Kidney epithelial cell (primary cell): ENCODE measurements at regions not wholly inside any gene's neighbourhood (a gene's known extent, or its start where the extent isn't known, plus 50 kb on each side); places are given as distances from the start of the nearest gene placed in this dataset.

Experiments used
- DNase-seq: peaks from one replicate; pipeline ENCODE4 v3.0.0-alpha.2; 2010; ENCODE audit warnings: low read depth
- H3K27me3 ChIP-seq: 2 replicates; pipeline ENCODE4 v1.6.0; 2011; ENCODE audit warnings: low read length; ENCODE audit not compliant: control insufficient read depth, insufficient read depth
- H3K36me3 ChIP-seq: 2 replicates; pipeline ENCODE4 v1.5.1; 2011; ENCODE audit warnings: low read length; ENCODE audit not compliant: control insufficient read depth, insufficient read depth
- H3K4me3 ChIP-seq: 2 replicates; pipeline ENCODE4 v1.5.1; 2011; ENCODE audit warnings: low read depth, mild to moderate bottlenecking, control low read depth, low read length
- CTCF ChIP-seq: IDR thresholded peaks from 2 replicates; pipeline ENCODE4 v1.5.1; 2011; ENCODE audit warnings: mild to moderate bottlenecking, moderate library complexity, low read length, control low read depth, inconsistent platforms; ENCODE audit not compliant: insufficient read depth, poor library complexity, severe bottlenecking

- no peak for TF ChIP-seq CTCF
- no peaks in the 10 kb centered on the region for H3K27me3 ChIP-seq
- no peaks in the 10 kb centered on the region for H3K36me3 ChIP-seq
- DNase-seq: no peak
- no peak overlapping the region for H3K4me3 ChIP-seq
Observed at GRCh38 chr6:97459535-97459934, 176.5 kb upstream of the MMS22L start.

- H3K36me3 ChIP-seq: no peaks in the 10 kb centered on the region
- no peak overlapping the region for H3K4me3 ChIP-seq
- no peak for TF ChIP-seq CTCF
- no peak for DNase-seq
- no peaks in the 10 kb centered on the region for H3K27me3 ChIP-seq
Observed at GRCh38 chr6:97459986-97460385, 177.0 kb upstream of the MMS22L start.

GRCh38 chr6:97460394-97461080, 177.5 kb upstream of the MMS22L start:
- H3K36me3 ChIP-seq: no peaks in the 10 kb centered on the region
- TF ChIP-seq CTCF: no peak
- no peaks in the 10 kb centered on the region for H3K27me3 ChIP-seq
- H3K4me3 ChIP-seq: no peak overlapping the region
- DNase-seq: no peak

GRCh38 chr6:97461218-97461617, 178.2 kb upstream of the MMS22L start:
- no peak for DNase-seq
- Histone ChIP-seq H3K4me3 (no peak overlapping the region), H3K36me3 (no peaks in the 10 kb centered on the region), H3K27me3 (no peaks in the 10 kb centered on the region)
- TF ChIP-seq CTCF: no peak

GRCh38 chr6:97462031-97462430, 179.0 kb upstream of the MMS22L start:
- no peaks in the 10 kb centered on the region for H3K36me3 ChIP-seq
- no peaks in the 10 kb centered on the region for H3K27me3 ChIP-seq
- H3K4me3 ChIP-seq: no peak overlapping the region
- no peak for TF ChIP-seq CTCF
- DNase-seq: no peak

GRCh38 chr6:97462938-97463598, 180.1 kb upstream of the MMS22L start:
- Histone ChIP-seq H3K27me3 (no peaks in the 10 kb centered on the region), H3K36me3 (no peaks in the 10 kb centered on the region), H3K4me3 (no peak overlapping the region)
- no peak for DNase-seq
- no peak for TF ChIP-seq CTCF
